ENCODE measurements at regions not wholly inside any gene's neighbourhood (a gene's known extent, or its start where the extent isn't known, plus 50 kb on each side); places are given as distances from the start of the nearest gene placed in this dataset.

DNA sequence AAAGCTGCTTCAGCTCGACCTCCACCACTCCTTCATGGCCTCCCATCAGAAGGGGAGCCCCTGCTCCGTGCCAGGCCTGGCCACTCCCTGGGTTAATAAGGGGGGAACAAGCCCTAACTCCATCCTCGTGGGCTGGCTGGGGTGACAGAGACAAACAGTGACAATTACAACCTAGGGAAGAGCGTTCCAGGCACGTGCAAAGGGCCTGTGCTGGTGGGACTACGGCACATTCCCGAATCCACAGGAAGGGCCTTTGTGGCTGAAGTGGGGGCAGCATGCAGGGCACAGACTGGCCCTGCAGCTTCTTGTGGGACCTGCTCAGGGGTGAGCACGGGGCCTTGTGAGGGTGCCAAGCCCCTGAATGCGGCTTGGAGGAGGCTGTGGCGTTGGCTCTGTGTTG lies 157.4 kb downstream of the C9orf50 start:
- Histone ChIP-seq H3K27me3 (ENCODE audit: low read depth) (no peaks in the 10 kb centered on the region), H3K36me3 (replicated peaks) (no peaks in the 10 kb centered on the region), H3K9me3 (no peaks in the 10 kb centered on the region), H3K4me3 (no peak overlapping the region), H3K4me1 (peaks cover 22% of the 10 kb centered on the region)
- DNase-seq (ENCODE audit: low spot score in 2 of 2), result no peak
- in situ Hi-C loops (cut with MboI; ENCODE audit: low sequenced_read_pairs), result no loop called here

DNA sequence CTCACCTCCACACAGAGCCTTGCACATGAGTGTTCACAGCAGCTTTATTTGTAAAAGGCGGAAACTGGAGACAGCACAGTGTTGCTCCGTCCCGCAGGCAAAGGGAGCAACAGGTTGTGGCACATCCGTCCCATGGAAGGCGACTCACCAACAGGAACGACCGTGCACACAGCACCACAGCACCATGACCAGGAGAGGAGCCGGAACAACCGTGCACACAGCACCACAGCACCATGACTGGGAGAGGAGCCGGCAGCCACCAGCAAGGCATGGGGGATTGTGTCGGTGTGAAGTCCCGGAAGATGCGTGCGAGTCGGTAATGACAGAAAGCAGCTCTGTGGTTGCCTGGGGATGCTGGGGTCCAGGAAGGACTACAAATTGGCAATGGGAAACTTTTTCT lies 158.5 kb downstream of the C9orf50 start:
- Histone ChIP-seq H3K4me3 (no peak overlapping the region), H3K4me1 (peaks cover 22% of the 10 kb centered on the region), H3K9me3 (no peaks in the 10 kb centered on the region), H3K36me3 (replicated peaks) (no peaks in the 10 kb centered on the region), H3K27me3 (ENCODE audit: low read depth) (no peaks in the 10 kb centered on the region)
- in situ Hi-C loops (cut with MboI; ENCODE audit: low sequenced_read_pairs), result no loop called here
- no peak for DNase-seq (ENCODE audit: low spot score in 2 of 2)

DNA sequence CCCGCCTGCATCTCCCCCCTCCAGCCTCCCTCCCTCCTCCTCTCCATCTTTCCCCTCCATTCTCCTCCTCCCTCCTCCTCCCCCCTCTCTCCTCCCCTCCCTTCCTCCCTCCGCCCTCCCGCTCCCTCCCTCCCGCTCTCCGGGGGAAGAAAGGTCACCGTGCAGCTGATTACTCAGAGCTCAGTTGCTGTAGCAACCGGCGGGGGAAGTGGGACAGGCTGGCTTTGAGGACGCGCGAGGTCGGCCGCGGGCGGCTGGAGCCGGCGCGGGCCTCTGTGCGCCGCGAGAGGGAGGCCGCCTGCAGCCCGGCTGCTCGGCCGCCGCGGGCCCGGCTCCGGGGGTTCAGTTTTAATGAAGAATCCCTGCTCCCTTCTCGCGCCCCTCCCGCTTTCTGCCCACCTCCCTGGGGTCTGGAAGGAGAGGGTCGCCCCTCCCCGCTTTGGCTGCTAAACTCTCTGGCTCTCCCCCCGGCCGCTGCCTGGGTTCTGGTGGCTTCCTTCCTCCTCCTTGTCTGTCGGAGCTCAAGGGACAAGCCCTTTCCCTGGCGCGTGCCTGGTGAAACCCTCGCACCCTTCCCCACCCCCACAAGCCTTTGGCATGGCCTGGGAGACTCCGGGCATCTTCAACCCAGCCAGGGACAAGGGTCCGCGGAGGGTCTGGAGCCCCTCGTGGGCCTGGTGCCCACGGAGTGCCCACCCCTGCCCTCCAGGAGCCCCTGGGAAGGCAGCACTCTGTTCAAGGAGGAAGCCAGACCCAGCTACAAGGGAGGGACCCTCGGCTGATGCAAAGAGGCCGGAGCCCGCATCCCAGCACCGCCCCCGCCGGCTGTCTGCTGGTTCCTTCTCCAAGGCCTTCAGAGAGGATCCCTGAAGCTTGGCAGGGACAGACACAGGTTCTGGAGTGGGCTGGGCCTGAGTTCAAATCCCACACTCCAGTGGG lies 160.3 kb downstream of the C9orf50 start:
- H3K4me1 ChIP-seq, result peaks cover 22% of the 10 kb centered on the region
- peak; percentile 94 to 98 for DNase-seq (ENCODE audit: low spot score in 2 of 2)
- in situ Hi-C loops (cut with MboI; ENCODE audit: low sequenced_read_pairs), result no loop called here

DNA sequence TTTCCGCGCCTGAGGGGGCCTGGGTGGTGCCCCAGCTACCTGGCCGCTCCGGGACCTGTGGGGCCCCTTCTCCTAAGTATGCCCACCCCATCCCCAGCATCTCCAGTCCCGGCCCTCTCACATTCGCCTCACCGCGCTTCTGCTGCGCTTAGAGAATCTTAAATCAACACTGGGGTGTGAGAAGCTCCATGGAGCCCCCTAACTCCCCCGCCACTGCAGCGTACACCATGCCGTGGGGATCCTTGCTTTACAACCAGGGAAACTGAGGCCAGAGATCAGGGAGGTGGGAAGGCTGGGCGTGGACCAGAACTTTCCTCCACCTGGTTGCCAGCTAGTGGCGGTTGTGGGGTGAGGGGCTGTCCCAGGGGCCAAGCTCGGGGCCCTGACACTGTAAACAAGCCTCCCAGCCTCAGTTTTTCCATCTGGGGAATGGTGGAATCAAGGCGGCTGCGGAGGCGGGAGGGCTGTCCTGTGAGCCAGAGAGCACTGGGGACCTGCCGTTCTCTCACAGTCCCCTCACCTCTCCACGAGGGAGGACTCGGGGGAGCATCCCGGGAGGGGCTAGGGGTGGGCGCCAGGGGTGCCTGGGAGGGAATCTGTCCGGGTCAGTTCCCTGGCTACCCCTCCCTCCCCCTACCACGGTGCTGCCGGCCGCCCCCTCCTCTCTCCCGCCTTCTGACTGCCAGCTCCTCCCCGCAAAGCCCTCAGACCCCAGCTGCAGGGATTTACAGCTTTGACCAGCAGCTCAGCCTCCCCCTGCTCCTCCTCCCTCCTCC lies 161.2 kb downstream of the C9orf50 start:
- Histone ChIP-seq H3K4me1 (peaks cover 29% of the 10 kb centered on the region), H3K27me3 (ENCODE audit: low read depth) (no peaks in the 10 kb centered on the region), H3K9me3 (no peaks in the 10 kb centered on the region), H3K36me3 (replicated peaks) (no peaks in the 10 kb centered on the region), H3K4me3 (no peak overlapping the region)
- no peak for DNase-seq (ENCODE audit: low spot score in 2 of 2)
- in situ Hi-C loops (cut with MboI; ENCODE audit: low sequenced_read_pairs), result no loop called here

More for the DNA sequence above, 160.3 kb downstream of the C9orf50 start:
- Histone ChIP-seq H3K4me3 (peak overlapping the region; percentile 28), H3K36me3 (replicated peaks) (no peaks in the 10 kb centered on the region), H3K27me3 (ENCODE audit: low read depth) (no peaks in the 10 kb centered on the region), H3K9me3 (no peaks in the 10 kb centered on the region)

DNA sequence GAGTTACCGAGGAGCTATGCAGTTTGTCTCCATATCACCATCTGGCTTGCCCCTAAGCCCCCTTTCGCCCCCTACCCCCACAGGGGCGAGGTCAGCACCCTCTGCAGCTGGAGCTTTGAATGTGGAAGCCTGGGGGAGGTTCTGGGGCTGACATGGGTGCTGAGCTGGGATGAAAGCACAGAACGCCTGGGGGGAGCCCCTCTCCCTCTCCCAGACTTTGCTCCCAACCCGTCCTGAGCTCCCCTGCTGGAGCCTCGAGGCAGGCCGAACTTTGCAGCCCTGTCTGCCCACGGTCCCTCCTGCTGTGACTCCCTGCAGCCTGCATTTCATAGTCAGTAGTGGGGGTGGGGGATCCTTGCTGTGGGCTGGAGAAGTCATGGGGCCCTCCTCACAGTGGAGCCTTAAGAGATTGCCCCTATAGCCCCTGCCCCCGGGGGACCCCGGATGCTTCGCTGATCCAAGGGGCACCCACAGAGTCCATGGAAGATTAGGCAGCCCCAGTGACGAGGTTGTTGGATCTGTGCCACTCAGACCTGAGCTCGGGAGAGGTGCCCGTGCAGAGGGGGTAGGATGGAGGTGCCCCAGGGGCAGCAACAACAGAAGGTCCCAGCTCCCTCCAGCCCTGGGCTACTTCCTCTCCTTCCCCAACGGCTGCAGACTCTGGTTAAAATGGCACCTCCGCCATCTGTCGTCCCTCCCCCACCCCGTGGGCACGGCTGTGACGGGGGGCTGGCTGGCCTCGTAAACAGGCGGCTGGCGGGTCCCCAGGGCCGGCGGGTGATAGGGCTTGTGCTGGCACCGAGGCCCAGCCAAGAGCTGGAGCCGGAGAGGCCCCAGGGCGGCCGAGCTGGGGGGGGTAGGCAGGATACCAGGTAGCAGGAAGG lies 162.0 kb downstream of the C9orf50 start:
- no peaks in the 10 kb centered on the region for H3K27me3 ChIP-seq (ENCODE audit: low read depth)
- H3K4me1 ChIP-seq, result peaks cover 29% of the 10 kb centered on the region
- H3K9me3 ChIP-seq, result no peaks in the 10 kb centered on the region
- in situ Hi-C loops (cut with MboI; ENCODE audit: low sequenced_read_pairs), result no loop called here
- H3K4me3 ChIP-seq, result no peak overlapping the region
- DNase-seq (ENCODE audit: low spot score in 2 of 2), result no peak
- no peaks in the 10 kb centered on the region for H3K36me3 ChIP-seq (replicated peaks)

DNA sequence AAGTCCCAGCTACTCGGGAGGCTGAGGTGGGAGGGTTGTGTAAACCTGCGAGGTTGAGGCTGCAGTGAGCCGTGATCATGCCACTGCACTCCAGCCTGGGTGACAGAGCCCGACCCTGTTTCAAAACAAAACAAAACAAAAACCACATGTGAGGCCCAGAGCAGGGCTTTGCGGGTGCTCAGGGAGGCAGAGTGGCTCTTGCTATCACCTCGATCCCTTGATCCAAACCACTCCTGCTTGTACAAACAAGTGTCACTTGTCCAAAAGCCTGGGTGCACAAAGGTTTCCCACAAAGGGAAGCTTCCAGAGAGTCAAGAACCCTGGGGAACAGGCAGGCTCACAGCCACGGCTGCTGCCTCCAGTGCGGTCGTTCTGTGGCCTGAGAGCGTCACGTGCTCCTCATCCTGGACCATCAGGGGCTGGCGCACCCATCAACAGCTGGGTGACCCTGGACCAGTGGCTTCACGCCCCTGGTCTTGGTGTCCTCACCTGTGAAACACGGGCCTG lies 162.7 kb downstream of the C9orf50 start:
- DNase-seq (ENCODE audit: low spot score in 2 of 2), result no peak
- in situ Hi-C loops (cut with MboI; ENCODE audit: low sequenced_read_pairs), result no loop called here

DNA sequence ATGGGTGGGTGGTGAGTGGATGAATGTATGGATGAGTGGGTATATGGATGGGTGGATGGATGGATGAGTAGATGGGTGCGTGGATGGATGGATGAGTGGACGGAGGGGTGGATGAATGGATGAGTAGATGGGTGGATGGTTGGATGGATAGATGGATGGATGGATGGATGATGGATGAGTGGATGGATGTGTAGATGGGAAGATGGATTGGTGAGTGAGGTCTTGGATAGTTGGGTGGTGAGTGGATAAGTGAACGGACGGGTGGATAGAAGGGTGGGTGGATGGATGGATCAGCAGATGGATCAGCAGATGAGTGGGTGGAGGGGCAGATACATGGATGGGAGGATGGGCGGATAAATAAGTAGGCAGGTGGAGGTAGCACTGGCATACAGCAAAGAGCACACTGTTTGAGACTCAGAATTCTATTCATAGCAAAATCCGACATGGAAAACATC lies 163.5 kb downstream of the C9orf50 start:
- Histone ChIP-seq H3K4me3 (no peak overlapping the region), H3K27me3 (ENCODE audit: low read depth) (no peaks in the 10 kb centered on the region), H3K36me3 (replicated peaks) (no peaks in the 10 kb centered on the region), H3K9me3 (no peaks in the 10 kb centered on the region), H3K4me1 (peaks cover 29% of the 10 kb centered on the region)
- no peak for DNase-seq (ENCODE audit: low spot score in 2 of 2)
- in situ Hi-C loops (cut with MboI; ENCODE audit: low sequenced_read_pairs), result no loop called here

More for the DNA sequence above, 162.7 kb downstream of the C9orf50 start:
- no peak overlapping the region for H3K4me3 ChIP-seq
- no peaks in the 10 kb centered on the region for H3K36me3 ChIP-seq (replicated peaks)
- no peaks in the 10 kb centered on the region for H3K9me3 ChIP-seq
- no peaks in the 10 kb centered on the region for H3K27me3 ChIP-seq (ENCODE audit: low read depth)
- peaks cover 29% of the 10 kb centered on the region for H3K4me1 ChIP-seq

DNA sequence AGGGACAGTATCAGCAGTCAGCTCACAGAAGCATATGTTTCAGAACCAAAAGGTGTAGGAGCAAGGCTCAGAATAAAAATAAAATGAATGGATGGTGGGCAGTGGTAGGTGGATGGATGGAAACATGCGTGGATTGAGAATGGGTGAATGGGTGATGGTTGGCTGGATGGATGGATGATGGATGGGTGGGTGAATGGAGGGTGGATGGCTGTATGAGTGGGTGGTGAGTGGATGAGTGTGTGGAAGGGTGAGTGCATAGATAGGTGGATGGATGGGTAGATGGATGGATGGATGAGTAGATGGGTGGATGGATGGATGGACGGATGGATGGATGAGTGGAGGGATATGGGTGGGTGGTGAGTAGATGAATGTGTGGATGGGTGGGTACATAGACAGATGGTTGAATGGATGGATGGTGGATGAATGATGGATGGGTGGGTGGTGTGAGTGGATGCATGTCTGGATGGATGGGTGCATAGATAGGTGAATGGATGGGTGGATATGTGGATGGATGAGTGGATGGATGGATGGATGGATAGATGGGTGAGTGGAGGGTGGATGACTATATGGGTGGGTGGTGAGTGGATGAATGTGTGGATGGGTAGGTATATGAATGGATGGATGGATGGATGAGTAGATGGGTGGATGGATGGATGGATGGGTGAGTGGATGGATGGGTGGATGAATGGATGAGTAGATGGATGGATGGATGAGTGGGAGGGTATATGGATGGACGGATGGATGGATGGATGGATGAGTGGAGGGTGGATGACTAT lies 164.2 kb downstream of the C9orf50 start:
- Histone ChIP-seq H3K4me3 (no peak overlapping the region), H3K9me3 (no peaks in the 10 kb centered on the region), H3K36me3 (replicated peaks) (no peaks in the 10 kb centered on the region), H3K4me1 (peaks cover 29% of the 10 kb centered on the region), H3K27me3 (ENCODE audit: low read depth) (no peaks in the 10 kb centered on the region)
- in situ Hi-C loops (cut with MboI; ENCODE audit: low sequenced_read_pairs), result no loop called here
- DNase-seq (ENCODE audit: low spot score in 2 of 2), result no peak

DNA sequence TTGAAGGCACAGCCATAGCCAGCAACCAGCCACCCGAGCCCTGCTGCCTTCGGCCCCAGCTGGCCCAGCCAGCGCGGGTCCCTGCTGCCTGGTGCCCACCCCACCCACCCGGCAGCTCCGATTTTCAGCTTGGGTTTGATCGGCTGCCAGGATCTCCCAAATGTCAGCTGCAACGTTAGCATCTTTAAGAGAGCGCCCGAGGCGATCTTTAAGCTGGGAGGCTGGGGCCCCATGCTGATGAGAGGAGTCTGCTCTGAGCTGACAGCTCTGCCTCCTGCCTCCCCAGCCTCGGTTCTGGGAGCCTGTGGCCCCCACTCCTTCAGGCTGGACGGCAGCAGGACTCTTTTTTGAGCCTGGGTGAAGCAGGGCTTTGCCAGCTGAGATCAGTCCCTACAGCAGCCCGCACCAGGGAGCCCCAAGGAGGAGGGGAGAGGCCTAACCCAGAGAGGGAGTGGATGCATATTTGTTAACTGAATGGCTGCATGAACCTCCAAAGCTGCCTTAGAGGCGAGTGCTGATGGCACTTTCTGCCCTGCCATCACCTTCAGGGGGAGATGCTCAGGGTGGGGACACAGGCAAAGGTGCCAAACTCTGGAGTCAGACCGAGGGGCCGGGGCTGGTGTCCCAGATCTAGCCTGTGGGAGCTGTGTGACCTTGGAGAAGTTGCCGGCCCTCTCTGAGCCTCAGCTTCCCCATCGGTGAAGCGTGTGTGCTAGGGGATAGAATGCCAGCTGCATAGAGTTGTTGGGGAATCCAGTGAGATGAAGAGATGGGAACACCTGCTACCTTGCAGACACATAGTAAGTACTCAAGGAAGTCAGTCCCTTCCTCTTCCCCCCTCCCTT lies 165.5 kb downstream of the C9orf50 start:
- H3K4me1 ChIP-seq, result peaks cover 19% of the 10 kb centered on the region

DNA sequence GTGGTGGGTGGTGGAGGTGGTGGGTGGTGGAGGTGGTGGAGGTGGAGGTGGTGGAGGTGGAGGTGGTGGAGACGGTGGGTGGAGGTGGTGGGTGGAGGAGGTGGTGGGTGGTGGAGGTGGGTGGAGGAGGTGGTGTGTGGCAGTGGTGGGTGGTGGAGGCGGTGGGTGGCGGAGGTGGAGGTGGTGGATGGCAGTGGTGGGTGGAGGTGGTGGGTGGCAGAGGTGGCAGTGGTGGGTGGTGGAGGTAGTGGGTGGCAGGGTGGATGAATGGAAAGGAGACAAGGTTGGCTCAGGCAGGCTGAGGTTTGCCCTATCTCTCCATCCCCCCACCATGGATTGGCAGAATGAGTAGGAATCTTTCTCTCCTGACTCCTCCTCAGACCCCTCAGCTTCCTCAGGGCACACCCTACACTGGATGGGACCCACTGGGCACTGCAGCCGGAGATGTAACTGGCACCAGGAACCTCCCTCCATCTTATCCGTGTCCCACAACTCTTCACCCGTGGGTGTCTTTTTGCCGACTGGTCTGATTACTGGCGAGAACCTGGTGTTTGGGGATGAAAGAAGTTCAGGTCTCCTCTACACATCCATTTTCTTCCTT lies 166.3 kb downstream of the C9orf50 start:
- H3K4me3 ChIP-seq, result no peak overlapping the region
- no peak for DNase-seq (ENCODE audit: low spot score in 2 of 2)
- no peaks in the 10 kb centered on the region for H3K9me3 ChIP-seq
- in situ Hi-C loops (cut with MboI; ENCODE audit: low sequenced_read_pairs), result no loop called here
- H3K27me3 ChIP-seq (ENCODE audit: low read depth), result no peaks in the 10 kb centered on the region
- H3K4me1 ChIP-seq, result peaks cover 14% of the 10 kb centered on the region
- no peaks in the 10 kb centered on the region for H3K36me3 ChIP-seq (replicated peaks)

More for the DNA sequence above, 165.5 kb downstream of the C9orf50 start:
- peak; percentile 60 to 80 for DNase-seq (ENCODE audit: low spot score in 2 of 2)
- in situ Hi-C loops (cut with MboI; ENCODE audit: low sequenced_read_pairs), result no loop called here
- Histone ChIP-seq H3K9me3 (no peaks in the 10 kb centered on the region), H3K4me3 (no peak overlapping the region), H3K36me3 (replicated peaks) (no peaks in the 10 kb centered on the region), H3K27me3 (ENCODE audit: low read depth) (no peaks in the 10 kb centered on the region)

DNA sequence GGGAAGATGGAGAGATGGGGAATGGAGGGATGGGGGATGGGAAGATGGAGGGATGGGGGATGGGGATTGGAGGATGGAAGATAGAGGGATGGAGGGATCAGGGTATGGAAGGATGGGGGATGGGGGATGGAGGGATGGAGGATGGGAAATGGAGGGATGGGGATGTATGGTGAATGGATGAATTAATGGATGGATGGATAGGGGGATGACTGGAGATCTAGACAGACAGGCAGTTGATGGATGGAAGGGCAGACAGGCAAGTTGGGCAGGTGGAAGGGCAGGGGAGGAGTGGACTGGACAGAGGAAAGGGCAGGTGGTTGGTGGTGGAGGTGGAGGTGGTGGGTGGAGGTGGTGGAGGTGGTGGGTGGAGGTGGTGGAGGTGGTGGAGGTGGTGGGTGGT lies 167.2 kb downstream of the C9orf50 start:
- no peak overlapping the region for H3K4me3 ChIP-seq
- H3K4me1 ChIP-seq, result peaks cover 7% of the 10 kb centered on the region
- H3K9me3 ChIP-seq, result no peaks in the 10 kb centered on the region
- no peak for DNase-seq (ENCODE audit: low spot score in 2 of 2)
- no peaks in the 10 kb centered on the region for H3K36me3 ChIP-seq (replicated peaks)
- in situ Hi-C loops (cut with MboI; ENCODE audit: low sequenced_read_pairs), result no loop called here
- no peaks in the 10 kb centered on the region for H3K27me3 ChIP-seq (ENCODE audit: low read depth)

DNA sequence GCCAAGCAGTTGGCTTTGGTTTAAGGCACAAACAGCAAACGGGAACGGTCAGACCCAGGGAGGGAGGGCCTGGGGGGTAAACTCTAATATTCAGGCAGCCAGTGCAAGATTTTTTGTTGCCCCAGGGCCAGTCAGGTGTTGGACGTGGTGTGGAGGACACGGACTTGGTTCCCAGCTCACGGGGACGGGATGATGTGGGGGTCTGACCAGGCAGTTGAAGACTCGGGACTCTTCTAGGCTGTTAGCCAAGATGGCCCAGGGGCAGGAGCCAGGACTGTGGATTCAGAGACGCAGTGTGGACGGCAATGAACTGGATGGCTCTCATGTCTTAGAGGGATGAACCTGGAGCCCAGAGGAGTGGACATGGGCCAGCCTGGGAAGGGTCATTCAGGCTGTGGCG lies 169.2 kb downstream of the C9orf50 start:
- Histone ChIP-seq H3K4me3 (no peak overlapping the region), H3K27me3 (ENCODE audit: low read depth) (no peaks in the 10 kb centered on the region), H3K9me3 (no peaks in the 10 kb centered on the region), H3K36me3 (replicated peaks) (no peaks in the 10 kb centered on the region), H3K4me1 (peaks cover 7% of the 10 kb centered on the region)
- in situ Hi-C loops (cut with MboI; ENCODE audit: low sequenced_read_pairs), result no loop called here
- DNase-seq (ENCODE audit: low spot score in 2 of 2), result no peak

All from HAP-1 (cell line).